ENCODE measurements at regions not wholly inside any gene's neighbourhood (a gene's known extent, or its start where the extent isn't known, plus 50 kb on each side); places are given as distances from the start of the nearest gene placed in this dataset.

- TF ChIP-seq CTCF (IDR thresholded peaks at IDR 0.05): no peak
- Histone ChIP-seq H3K4me1 (ENCODE audit: low read depth) (no peaks in the 10 kb centered on the region), H3K4me3 (no peak overlapping the region), H3K36me3 (ENCODE audit: low read depth) (no peaks in the 10 kb centered on the region), H3K9me3 (no peaks in the 10 kb centered on the region)
- DNase-seq (no peak), ATAC-seq (no peak)
- intact Hi-C loops (cut with DNase I, micrococcal nuclease): no loop called here
Observed at GRCh38 chr4:17152941-17153540, 254.6 kb upstream of the LDB2 start.

GRCh38 chr4:17142232-17142711, 243.8 kb upstream of the LDB2 start:
- intact Hi-C loops (cut with DNase I, micrococcal nuclease): no loop called here
- DNase-seq (no peak), ATAC-seq (no peak)
- Histone ChIP-seq H3K4me3 (no peak overlapping the region), H3K9me3 (peaks cover 25% of the 10 kb centered on the region), H3K4me1 (ENCODE audit: low read depth) (no peaks in the 10 kb centered on the region), H3K36me3 (ENCODE audit: low read depth) (no peaks in the 10 kb centered on the region)
- no peak for TF ChIP-seq CTCF (IDR thresholded peaks at IDR 0.05)

GRCh38 chr4:17138847-17139246, 240.4 kb upstream of the LDB2 start:
- no peak for TF ChIP-seq CTCF (IDR thresholded peaks at IDR 0.05)
- peaks cover 25% of the 10 kb centered on the region for H3K9me3 ChIP-seq
- ATAC-seq (no peak), DNase-seq (no peak)
- no peaks in the 10 kb centered on the region for H3K4me1 ChIP-seq (ENCODE audit: low read depth)
- no peaks in the 10 kb centered on the region for H3K36me3 ChIP-seq (ENCODE audit: low read depth)
- intact Hi-C loops (cut with DNase I, micrococcal nuclease): no loop called here
- no peak overlapping the region for H3K4me3 ChIP-seq

- intact Hi-C loops (cut with DNase I, micrococcal nuclease): no loop called here
- no peak for TF ChIP-seq CTCF (IDR thresholded peaks at IDR 0.05)
- H3K36me3 ChIP-seq (ENCODE audit: low read depth): no peaks in the 10 kb centered on the region
- DNase-seq: no peak
- ATAC-seq: no peak
- H3K9me3 ChIP-seq: peaks cover 14% of the 10 kb centered on the region
- no peak overlapping the region for H3K4me3 ChIP-seq
- no peaks in the 10 kb centered on the region for H3K4me1 ChIP-seq (ENCODE audit: low read depth)
Observed at GRCh38 chr4:17134565-17134964, 236.1 kb upstream of the LDB2 start.

GRCh38 chr4:17134100-17134499, 235.7 kb upstream of the LDB2 start:
- H3K4me1 ChIP-seq (ENCODE audit: low read depth): no peaks in the 10 kb centered on the region
- H3K4me3 ChIP-seq: no peak overlapping the region
- intact Hi-C loops (cut with DNase I, micrococcal nuclease): no loop called here
- peaks cover 9% of the 10 kb centered on the region for H3K9me3 ChIP-seq
- H3K36me3 ChIP-seq (ENCODE audit: low read depth): no peaks in the 10 kb centered on the region
- no peak for ATAC-seq
- TF ChIP-seq CTCF (IDR thresholded peaks at IDR 0.05): no peak
- no peak for DNase-seq

- H3K4me1 ChIP-seq (ENCODE audit: low read depth): no peaks in the 10 kb centered on the region
- no peaks in the 10 kb centered on the region for H3K36me3 ChIP-seq (ENCODE audit: low read depth)
- DNase-seq (no peak), ATAC-seq (no peak)
- intact Hi-C loops (cut with DNase I, micrococcal nuclease): no loop called here
- TF ChIP-seq CTCF (IDR thresholded peaks at IDR 0.05): no peak
- H3K4me3 ChIP-seq: no peak overlapping the region
- no peaks in the 10 kb centered on the region for H3K9me3 ChIP-seq
Observed at GRCh38 chr4:17132226-17132625, 233.8 kb upstream of the LDB2 start.

All from mucosa of descending colon (tissue), 3 donors.